ENCODE measurements at regions not wholly inside any gene's neighbourhood (a gene's known extent, or its start where the extent isn't known, plus 50 kb on each side); places are given as distances from the start of the nearest gene placed in this dataset.

GRCh38 chr5:168174376-168174775, 117.1 kb upstream of the WWC1 start:
- no peak for DNase-seq (ENCODE audit: low read depth in 2 of 2)

GRCh38 chr5:168176251-168176650, 115.2 kb upstream of the WWC1 start:
- DNase-seq (ENCODE audit: low read depth in 2 of 2), result no peak

- DNase-seq (ENCODE audit: low read depth in 2 of 2), result no peak
These were observed 114.5 kb upstream of the WWC1 start for GRCh38 chr5:168176941-168177340.

GRCh38 chr5:168177831-168178450, 113.5 kb upstream of the WWC1 start:
- DNase-seq (ENCODE audit: low read depth in 2 of 2), result no peak

- DNase-seq (ENCODE audit: low read depth in 2 of 2), result no peak
These were observed 112.3 kb upstream of the WWC1 start for GRCh38 chr5:168179192-168179593.

- no peak for DNase-seq (ENCODE audit: low read depth in 2 of 2)
These were observed 109.2 kb upstream of the WWC1 start for GRCh38 chr5:168182269-168182668.

- no peak for DNase-seq (ENCODE audit: low read depth in 2 of 2)
These were observed 107.3 kb upstream of the WWC1 start for GRCh38 chr5:168184103-168184502.

GRCh38 chr5:168186289-168187074, 105.0 kb upstream of the WWC1 start:
- no peak for DNase-seq (ENCODE audit: low read depth in 2 of 2)

- DNase-seq (ENCODE audit: low read depth in 2 of 2), result no peak
These were observed 103.8 kb upstream of the WWC1 start for GRCh38 chr5:168187614-168188013.

GRCh38 chr5:168188182-168188581, 103.3 kb upstream of the WWC1 start:
- DNase-seq (ENCODE audit: low read depth in 2 of 2), result no peak

- DNase-seq (ENCODE audit: low read depth in 2 of 2), result no peak
These were observed 99.3 kb upstream of the WWC1 start for GRCh38 chr5:168192120-168192519.

- DNase-seq (ENCODE audit: low read depth in 2 of 2), result no peak
These were observed 97.8 kb upstream of the WWC1 start for GRCh38 chr5:168193493-168194250.

- DNase-seq (ENCODE audit: low read depth in 2 of 2), result no peak
These were observed 96.3 kb upstream of the WWC1 start for GRCh38 chr5:168195110-168195509.

GRCh38 chr5:168198359-168198758, 93.1 kb upstream of the WWC1 start:
- DNase-seq (ENCODE audit: low read depth in 2 of 2), result no peak

GRCh38 chr5:168202996-168203395, 88.4 kb upstream of the WWC1 start:
- no peak for DNase-seq (ENCODE audit: low read depth in 2 of 2)

- no peak for DNase-seq (ENCODE audit: low read depth in 2 of 2)
These were observed 87.3 kb upstream of the WWC1 start for GRCh38 chr5:168204165-168204564.

GRCh38 chr5:168207450-168208029, 83.9 kb upstream of the WWC1 start:
- no peak for DNase-seq (ENCODE audit: low read depth in 2 of 2)

GRCh38 chr5:168209244-168209995, 82.0 kb upstream of the WWC1 start:
- no peak for DNase-seq (ENCODE audit: low read depth in 2 of 2)

GRCh38 chr5:168209997-168210396, 81.4 kb upstream of the WWC1 start:
- no peak for DNase-seq (ENCODE audit: low read depth in 2 of 2)

- no peak for DNase-seq (ENCODE audit: low read depth in 2 of 2)
These were observed 80.2 kb upstream of the WWC1 start for GRCh38 chr5:168211245-168211644.

GRCh38 chr5:168211936-168212335, 79.5 kb upstream of the WWC1 start:
- no peak for DNase-seq (ENCODE audit: low read depth in 2 of 2)

GRCh38 chr5:168214071-168214470, 77.4 kb upstream of the WWC1 start:
- DNase-seq (ENCODE audit: low read depth in 2 of 2), result no peak

All from stimulated activated CD4-positive, alpha-beta T cell treated with anti-CD3 and anti-CD28 coated beads, Interleukin-1b, Interleukin-23, amount 100 ng/mL, for 4 hours (primary cell).